Esophagus squamous epithelium (tissue), 5 donors: ENCODE measurements at regions not wholly inside any gene's neighbourhood (a gene's known extent, or its start where the extent isn't known, plus 50 kb on each side); places are given as distances from the start of the nearest gene placed in this dataset.

Experiments
- DNase-seq: peaks from one replicate; lab custom pipeline; 2025; lab: John Stamatoyannopoulos, UW
- H3K27ac ChIP-seq, 4 donors: fragments of 200-600 bp; sonication (generic); one replicate each; pipeline ENCODE4 v1.5.1; 2016 to 2019; ENCODE audit warnings: mild to moderate bottlenecking in 1 of 4
- H3K27me3 ChIP-seq, 4 donors: fragments of 200-600 bp; sonication (generic); 1 replicate in 3 of 4; 2 replicates in 1 of 4; pipeline versions ENCODE4 v1.5.1 to v1.6.0; 2017 to 2021; ENCODE audit warnings: antibody characterized with exemption in 1 of 4
- H3K36me3 ChIP-seq, 3 donors: fragments of 200-600 bp; sonication (generic); one replicate each; pipeline ENCODE4 v1.5.1; 2016 to 2019
- H3K4me1 ChIP-seq, 3 donors: fragments of 200-600 bp; sonication (generic); one replicate each; pipeline ENCODE4 v1.5.1; 2017 to 2019
- H3K4me3 ChIP-seq, 4 donors: fragments of 200-600 bp; sonication (generic); 1 replicate in 3 of 4; 2 replicates in 1 of 4; pipeline ENCODE4 v1.5.1; 2016 to 2019; ENCODE audit warnings: mild to moderate bottlenecking in 2 of 4, moderate library complexity in 1 of 4
- H3K9me3 ChIP-seq, 3 donors: fragments of 200-600 bp; sonication (generic); one replicate each; pipeline ENCODE4 v1.5.1; 2016 to 2019
- CTCF ChIP-seq, 6 experiments: fragments of 450-650 bp in 4 of 6; fragments of 200-600 bp in 2 of 6; sonication (generic) in 2 of 6; IDR thresholded peaks; one replicate each; pipeline ENCODE4 v1.5.1; 2016 to 2019; ENCODE audit warnings: antibody characterized with exemption in 6 of 6, mild to moderate bottlenecking in 4 of 6, moderate library complexity in 4 of 6
- POLR2A ChIP-seq, 4 donors: fragments of 450-650 bp; IDR thresholded peaks; one replicate each; pipeline ENCODE4 v1.6.1; 2017; ENCODE audit warnings: antibody characterized with exemption in 4 of 4, mild to moderate bottlenecking in 4 of 4, moderate library complexity in 3 of 4
- WGBS, 2 donors: methylation state at CpG; one replicate each; pipeline ENCODE4 v1.1.5; 2018; 5-methylcytosine and 5-hydroxymethylcytosine counted together
- intact Hi-C: fragments of 100-400 bp; cut with DNase I; formaldehyde crosslinking; loops from one replicate; pipeline ENCODE4 v1.15.0; 2022
- donor health status: DM: yes; HTN: yes; CAD: no.

- H3K27ac ChIP-seq: no peak overlapping the region
- 53 to 57% methylated on average over 9 to 14 of the region's 16 CpGs for WGBS, 2 donors
- no peak for TF ChIP-seq POLR2A (IDR thresholded peaks at IDR 0.05)
- no peak for TF ChIP-seq CTCF (IDR thresholded peaks at IDR 0.05)
- DNase-seq: no peak
- H3K9me3 ChIP-seq: no peaks in the 10 kb centered on the region
- H3K36me3 ChIP-seq: no peaks in the 10 kb centered on the region
- H3K27me3 ChIP-seq: no peaks in the 10 kb centered on the region
- H3K4me1 ChIP-seq: no peaks in the 10 kb centered on the region
- H3K4me3 ChIP-seq: no peak overlapping the region
- intact Hi-C loops: no loop called here
Observed at GRCh38 chr10:76631884-76632766, 1005.5 kb downstream of the KCNMA1 start.

GRCh38 chr10:76631036-76631670 is 1006.5 kb downstream of the KCNMA1 start:
- 79 to 91% methylated on average over 5 of the region's 5 CpGs for WGBS, 2 donors
- TF ChIP-seq POLR2A (IDR thresholded peaks at IDR 0.05) (no peak), CTCF (IDR thresholded peaks at IDR 0.05) (no peak)
- no peaks in the 10 kb centered on the region for H3K4me1 ChIP-seq
- no peak overlapping the region for H3K4me3 ChIP-seq
- no peak overlapping the region for H3K27ac ChIP-seq
- no peaks in the 10 kb centered on the region for H3K27me3 ChIP-seq
- H3K9me3 ChIP-seq: no peaks in the 10 kb centered on the region
- no peaks in the 10 kb centered on the region for H3K36me3 ChIP-seq
- intact Hi-C loops: no loop called here
- no peak for DNase-seq

DNA sequence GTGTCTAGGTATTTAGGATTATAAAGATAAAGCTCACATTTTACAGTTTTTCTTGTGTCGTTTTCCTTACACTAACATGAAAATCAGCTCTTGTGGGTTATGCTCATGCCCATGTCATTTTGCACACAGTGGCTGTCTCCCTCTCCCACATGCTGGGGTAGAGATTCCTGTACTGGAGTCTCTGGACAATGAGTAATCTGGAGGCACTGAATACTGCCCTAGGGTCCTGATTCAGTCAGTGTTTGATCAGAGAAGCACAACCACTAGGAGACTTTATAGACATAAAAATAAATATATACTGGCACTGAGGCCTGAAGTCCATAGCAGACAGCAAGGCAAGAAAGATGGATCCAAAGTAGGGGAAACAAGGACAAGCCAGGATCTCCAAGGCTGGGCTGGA is 1008.8 kb downstream of the KCNMA1 start:
- Histone ChIP-seq H3K4me3 (no peak overlapping the region), H3K36me3 (no peaks in the 10 kb centered on the region), H3K4me1 (no peaks in the 10 kb centered on the region), H3K27me3 (no peaks in the 10 kb centered on the region), H3K9me3 (no peaks in the 10 kb centered on the region), H3K27ac (no peak overlapping the region)
- intact Hi-C loops: no loop called here
- TF ChIP-seq POLR2A (IDR thresholded peaks at IDR 0.05): no peak
- TF ChIP-seq CTCF (IDR thresholded peaks at IDR 0.05): no peak
- 46 to 67% methylated on average over 1 of the region's 1 CpG for WGBS, 2 donors
- DNase-seq: no peak

DNA sequence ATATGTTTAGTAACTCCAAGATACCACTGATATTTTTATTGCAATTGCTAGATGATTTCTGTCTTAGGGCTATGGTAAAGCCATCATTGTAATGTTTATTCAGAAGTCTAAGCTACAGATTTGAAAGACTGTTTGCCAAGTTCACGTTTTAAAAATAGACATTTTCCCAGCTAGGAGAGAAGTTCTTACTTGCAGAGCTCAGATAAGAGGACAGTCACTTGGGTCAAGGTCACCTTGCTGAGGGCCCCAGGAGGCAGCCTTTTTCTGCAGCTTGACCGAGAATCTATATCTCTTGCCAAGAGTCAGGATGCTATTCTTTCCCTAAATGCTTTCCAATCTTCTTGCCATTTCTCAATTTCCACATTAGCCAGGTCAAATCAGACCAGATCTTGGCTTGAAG is 1011.2 kb downstream of the KCNMA1 start:
- no peak overlapping the region for H3K27ac ChIP-seq
- no peaks in the 10 kb centered on the region for H3K9me3 ChIP-seq
- intact Hi-C loops: no loop called here
- no peak for DNase-seq
- TF ChIP-seq CTCF (IDR thresholded peaks at IDR 0.05) (no peak), POLR2A (IDR thresholded peaks at IDR 0.05) (no peak)
- no peaks in the 10 kb centered on the region for H3K4me1 ChIP-seq
- H3K4me3 ChIP-seq: no peak overlapping the region
- 53 to 60% methylated on average over 2 of the region's 2 CpGs for WGBS, 2 donors
- H3K36me3 ChIP-seq: no peaks in the 10 kb centered on the region
- H3K27me3 ChIP-seq: no peaks in the 10 kb centered on the region

GRCh38 chr10:76624470-76624869 is 1013.1 kb downstream of the KCNMA1 start:
- Histone ChIP-seq H3K9me3 (no peaks in the 10 kb centered on the region), H3K4me1 (no peaks in the 10 kb centered on the region), H3K4me3 (no peak overlapping the region), H3K27ac (no peak overlapping the region), H3K36me3 (no peaks in the 10 kb centered on the region), H3K27me3 (no peaks in the 10 kb centered on the region)
- DNase-seq: no peak
- TF ChIP-seq CTCF (IDR thresholded peaks at IDR 0.05) (no peak), POLR2A (IDR thresholded peaks at IDR 0.05) (no peak)
- 78 to 82% methylated on average over 6 of the region's 6 CpGs for WGBS, 2 donors
- intact Hi-C loops: no loop called here
